PC-9 (cell line): ENCODE measurements at regions not wholly inside any gene's neighbourhood (a gene's known extent, or its start where the extent isn't known, plus 50 kb on each side); places are given as distances from the start of the nearest gene placed in this dataset.

Experiments used
- EZH2 ChIP-seq: fragments of 200-600 bp; sonication (generic); IDR thresholded peaks from 2 replicates; pipeline ENCODE4 v1.8.0; 2017; ENCODE audit warnings: antibody characterized with exemption, low read depth
- TF ChIP-seq, protein P1 (sequence below): fragments of 200-600 bp; sonication (generic); conservative IDR thresholded peaks from 2 replicates; pipeline ENCODE4 v1.6.1; 2017; ENCODE audit warnings: mixed run types, antibody characterized with exemption, mild to moderate bottlenecking, moderate library complexity

DNA sequence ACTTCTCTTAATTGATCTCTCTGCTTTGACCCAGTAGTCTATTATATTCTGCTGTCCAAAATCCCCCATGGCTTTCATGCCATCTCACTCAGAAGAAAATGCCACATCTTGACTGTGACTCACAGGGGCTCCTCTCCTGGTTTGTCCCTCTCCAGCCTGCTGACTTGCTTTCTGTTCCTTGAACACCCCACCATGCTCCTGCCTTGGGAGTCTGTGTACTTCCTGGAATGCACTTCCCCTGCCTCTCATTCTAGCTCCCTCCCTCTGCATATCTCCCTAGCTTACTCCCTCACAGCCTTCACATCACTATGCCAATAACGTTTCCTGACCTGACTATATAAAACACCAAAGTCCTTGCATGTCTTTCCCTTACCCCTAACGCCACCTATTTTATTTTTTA, 167.2 kb downstream of the TRIB2 start:
- TF ChIP-seq, protein P1, sequence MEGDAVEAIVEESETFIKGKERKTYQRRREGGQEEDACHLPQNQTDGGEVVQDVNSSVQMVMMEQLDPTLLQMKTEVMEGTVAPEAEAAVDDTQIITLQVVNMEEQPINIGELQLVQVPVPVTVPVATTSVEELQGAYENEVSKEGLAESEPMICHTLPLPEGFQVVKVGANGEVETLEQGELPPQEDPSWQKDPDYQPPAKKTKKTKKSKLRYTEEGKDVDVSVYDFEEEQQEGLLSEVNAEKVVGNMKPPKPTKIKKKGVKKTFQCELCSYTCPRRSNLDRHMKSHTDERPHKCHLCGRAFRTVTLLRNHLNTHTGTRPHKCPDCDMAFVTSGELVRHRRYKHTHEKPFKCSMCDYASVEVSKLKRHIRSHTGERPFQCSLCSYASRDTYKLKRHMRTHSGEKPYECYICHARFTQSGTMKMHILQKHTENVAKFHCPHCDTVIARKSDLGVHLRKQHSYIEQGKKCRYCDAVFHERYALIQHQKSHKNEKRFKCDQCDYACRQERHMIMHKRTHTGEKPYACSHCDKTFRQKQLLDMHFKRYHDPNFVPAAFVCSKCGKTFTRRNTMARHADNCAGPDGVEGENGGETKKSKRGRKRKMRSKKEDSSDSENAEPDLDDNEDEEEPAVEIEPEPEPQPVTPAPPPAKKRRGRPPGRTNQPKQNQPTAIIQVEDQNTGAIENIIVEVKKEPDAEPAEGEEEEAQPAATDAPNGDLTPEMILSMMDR, result no peak
- TF ChIP-seq EZH2, result no peak
